Activated CD8-positive, alpha-beta T cell treated with anti-CD3 and anti-CD28 coated beads for 36 hours (primary cell): ENCODE measurements at regions not wholly inside any gene's neighbourhood (a gene's known extent, or its start where the extent isn't known, plus 50 kb on each side); places are given as distances from the start of the nearest gene placed in this dataset.

Experiments
- ATAC-seq: fragments of 200-7000 bp; cut with Tn5 transposase; one replicate; pipeline ENCODE4 v1.10.0; 2021; ENCODE audit warnings: mild to moderate bottlenecking, moderate library complexity
- CTCF ChIA-PET: fragments of 350-600 bp; sonication (Branson Sonifier 250); formaldehyde crosslinking; loops from one replicate; lab custom pipeline; 2021; ENCODE audit warnings: antibody characterized with exemption; lab: Charles Lee
- POLR2A ChIA-PET: fragments of 350-600 bp; sonication (Branson Sonifier 250); formaldehyde crosslinking; loops from one replicate; lab custom pipeline; 2021; ENCODE audit warnings: antibody characterized with exemption; lab: Charles Lee
- DNase-seq: peaks from one replicate; pipeline ENCODE4 v3.0.0-alpha.2; 2020
- H3K27ac Mint-ChIP-seq: one replicate; pipeline ENCODE4 v1.8.0; 2021; ENCODE audit warnings: mild to moderate bottlenecking, mixed read lengths
- H3K27me3 Mint-ChIP-seq: one replicate; pipeline ENCODE4 v1.8.0; 2021; ENCODE audit warnings: mixed read lengths
- H3K36me3 Mint-ChIP-seq: one replicate; pipeline ENCODE4 v1.8.0; 2021; ENCODE audit warnings: low read depth, mixed read lengths
- H3K4me1 Mint-ChIP-seq: one replicate; pipeline ENCODE4 v1.8.0; 2021; ENCODE audit warnings: low read depth, mixed read lengths
- H3K4me3 Mint-ChIP-seq: one replicate; pipeline ENCODE4 v1.8.0; 2021; ENCODE audit warnings: mild to moderate bottlenecking, moderate library complexity, mixed read lengths
- H3K9me3 Mint-ChIP-seq: one replicate; pipeline ENCODE4 v1.8.0; 2021; ENCODE audit warnings: mixed read lengths
- intact Hi-C: fragments of 100-400 bp; cut with micrococcal nuclease; formaldehyde crosslinking; loops from one replicate; pipeline ENCODE4 v1.10.0; 2022
- TF ChIP-seq, protein P1 (sequence below): fragments of 200-600 bp; IDR thresholded peaks from one replicate; pipeline ENCODE4 v1.8.0; 2022; ENCODE audit warnings: antibody characterized with exemption, mild to moderate bottlenecking

DNA sequence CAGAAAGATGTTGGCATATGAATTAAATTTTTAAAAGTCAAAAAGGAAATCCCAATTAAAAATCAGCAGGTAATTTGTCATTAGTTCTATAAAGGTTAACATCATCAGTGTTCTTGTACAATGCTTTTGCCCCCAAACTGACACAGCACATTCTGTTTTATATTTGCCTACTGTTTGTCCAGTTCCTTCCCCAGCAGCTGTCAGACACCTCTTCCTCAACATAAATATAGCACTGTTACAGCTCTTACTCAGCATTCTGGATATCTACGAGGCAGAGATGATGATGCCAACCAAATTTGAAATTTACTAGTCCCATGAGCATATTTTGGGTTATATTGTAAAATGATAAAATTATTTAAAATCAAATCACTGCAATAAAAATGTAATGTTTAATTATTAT is 124.6 kb downstream of the SINHCAF start:
- TF ChIP-seq, protein P1, sequence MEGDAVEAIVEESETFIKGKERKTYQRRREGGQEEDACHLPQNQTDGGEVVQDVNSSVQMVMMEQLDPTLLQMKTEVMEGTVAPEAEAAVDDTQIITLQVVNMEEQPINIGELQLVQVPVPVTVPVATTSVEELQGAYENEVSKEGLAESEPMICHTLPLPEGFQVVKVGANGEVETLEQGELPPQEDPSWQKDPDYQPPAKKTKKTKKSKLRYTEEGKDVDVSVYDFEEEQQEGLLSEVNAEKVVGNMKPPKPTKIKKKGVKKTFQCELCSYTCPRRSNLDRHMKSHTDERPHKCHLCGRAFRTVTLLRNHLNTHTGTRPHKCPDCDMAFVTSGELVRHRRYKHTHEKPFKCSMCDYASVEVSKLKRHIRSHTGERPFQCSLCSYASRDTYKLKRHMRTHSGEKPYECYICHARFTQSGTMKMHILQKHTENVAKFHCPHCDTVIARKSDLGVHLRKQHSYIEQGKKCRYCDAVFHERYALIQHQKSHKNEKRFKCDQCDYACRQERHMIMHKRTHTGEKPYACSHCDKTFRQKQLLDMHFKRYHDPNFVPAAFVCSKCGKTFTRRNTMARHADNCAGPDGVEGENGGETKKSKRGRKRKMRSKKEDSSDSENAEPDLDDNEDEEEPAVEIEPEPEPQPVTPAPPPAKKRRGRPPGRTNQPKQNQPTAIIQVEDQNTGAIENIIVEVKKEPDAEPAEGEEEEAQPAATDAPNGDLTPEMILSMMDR = no peak
- ATAC-seq (no peak), DNase-seq (no peak)
- Mint-ChIP-seq H3K27ac (no peak overlapping the region), H3K4me3 (no peak overlapping the region), H3K9me3 (no peaks in the 10 kb centered on the region), H3K36me3 (no peaks in the 10 kb centered on the region), H3K27me3 (peaks cover 13% of the 10 kb centered on the region), H3K4me1 (peaks cover 9% of the 10 kb centered on the region)
- ChIA-PET POLR2A (no interaction called here), CTCF (no interaction called here)
- intact Hi-C loops = no loop called here

DNA sequence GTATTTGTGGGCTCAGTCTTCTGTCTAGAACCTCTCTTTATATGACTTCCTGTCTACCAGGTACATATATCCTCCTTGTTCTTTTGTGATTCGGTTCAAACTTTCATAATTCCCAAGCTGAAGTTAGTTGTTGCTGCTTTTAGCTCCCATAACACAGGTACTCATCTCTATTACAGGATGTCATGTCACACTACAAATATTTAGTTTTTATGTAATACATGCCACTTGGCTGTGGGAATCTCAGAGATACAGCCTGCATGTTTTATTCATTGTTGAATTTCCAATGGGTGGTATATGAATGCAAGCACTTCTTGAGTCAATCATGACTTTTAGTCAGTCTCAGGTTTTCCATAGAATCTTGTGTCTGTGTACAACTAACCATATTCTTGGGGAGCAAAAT is 122.7 kb downstream of the SINHCAF start:
- no peak for ATAC-seq
- Mint-ChIP-seq H3K4me3 (no peak overlapping the region), H3K36me3 (no peaks in the 10 kb centered on the region), H3K9me3 (no peaks in the 10 kb centered on the region), H3K27ac (no peak overlapping the region), H3K27me3 (peaks cover 13% of the 10 kb centered on the region), H3K4me1 (peaks cover 9% of the 10 kb centered on the region)
- no peak for DNase-seq
- CTCF ChIA-PET = no interaction called here
- TF ChIP-seq, protein P1 = no peak
- POLR2A ChIA-PET = no interaction called here
- intact Hi-C loops = no loop called here

DNA sequence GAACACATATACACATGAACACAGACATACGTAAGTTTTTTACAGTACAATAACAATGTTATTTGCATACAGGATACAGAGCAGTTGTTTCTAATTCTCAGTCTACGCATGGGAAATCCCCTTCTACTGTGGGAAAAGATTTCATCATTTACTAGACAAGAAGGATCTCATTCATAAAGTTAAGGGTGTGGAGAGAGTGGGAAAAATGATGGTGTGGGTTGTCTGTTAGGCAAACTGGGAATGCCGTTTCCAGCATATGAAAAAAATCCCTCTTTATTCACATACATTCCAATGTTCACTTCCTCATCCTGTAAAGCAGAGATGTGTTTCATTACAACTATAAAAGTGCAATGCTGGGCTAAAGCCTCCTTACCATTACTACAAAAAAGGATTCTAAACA is 120.9 kb downstream of the SINHCAF start:
- TF ChIP-seq, protein P1 = no peak
- DNase-seq (no peak), ATAC-seq (peak; percentile 89)
- H3K27me3 Mint-ChIP-seq = peaks cover 7% of the 10 kb centered on the region
- POLR2A ChIA-PET = no interaction called here
- CTCF ChIA-PET = no interaction called here
- peaks cover 9% of the 10 kb centered on the region for H3K4me1 Mint-ChIP-seq
- no peaks in the 10 kb centered on the region for H3K36me3 Mint-ChIP-seq
- H3K4me3 Mint-ChIP-seq = no peak overlapping the region
- H3K9me3 Mint-ChIP-seq = no peaks in the 10 kb centered on the region
- H3K27ac Mint-ChIP-seq = no peak overlapping the region
- intact Hi-C loops = no loop called here

DNA sequence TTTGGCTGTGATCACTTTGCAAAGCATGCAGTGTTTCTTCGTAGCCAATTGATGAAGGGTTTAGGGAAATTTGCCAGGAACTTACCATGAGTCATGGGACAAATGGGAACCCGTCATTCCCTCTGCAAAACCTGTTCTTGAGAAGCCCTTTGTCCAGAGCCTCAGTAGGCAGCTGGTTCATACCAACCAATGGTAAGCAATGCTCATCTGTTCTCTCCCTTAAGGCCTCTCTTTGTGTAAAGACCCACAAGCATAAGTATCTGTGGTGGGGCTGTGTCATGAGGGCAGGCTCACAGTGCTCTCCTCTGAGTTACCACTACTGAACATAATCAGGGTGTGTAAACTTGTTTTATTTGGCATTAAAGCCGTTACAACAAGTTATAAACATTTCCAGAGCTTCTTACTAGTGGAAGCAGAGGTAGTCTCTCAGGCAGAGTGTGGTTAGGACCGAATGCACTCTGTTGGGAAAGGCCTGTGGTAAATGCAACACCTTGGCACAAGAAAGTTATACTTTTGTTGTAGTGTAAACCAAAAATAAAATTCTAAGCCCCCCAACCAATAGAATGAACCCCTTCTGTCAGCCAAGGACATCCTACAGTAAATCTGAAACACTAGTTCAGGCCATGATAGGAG is 119.8 kb downstream of the SINHCAF start:
- CTCF ChIA-PET = interaction anchor here (2.1 kb wide), 1 partner anchor 10 kb away, joined by 5 read pairs; no protein-coding TSS in a partner anchor
- Mint-ChIP-seq H3K4me3 (no peak overlapping the region), H3K27me3 (peaks cover 6% of the 10 kb centered on the region), H3K4me1 (peaks cover 9% of the 10 kb centered on the region), H3K9me3 (no peaks in the 10 kb centered on the region), H3K27ac (no peak overlapping the region), H3K36me3 (no peaks in the 10 kb centered on the region)
- ATAC-seq (no peak), DNase-seq (no peak)
- intact Hi-C loops = no loop called here
- TF ChIP-seq, protein P1 = no peak
- POLR2A ChIA-PET = no interaction called here

DNA sequence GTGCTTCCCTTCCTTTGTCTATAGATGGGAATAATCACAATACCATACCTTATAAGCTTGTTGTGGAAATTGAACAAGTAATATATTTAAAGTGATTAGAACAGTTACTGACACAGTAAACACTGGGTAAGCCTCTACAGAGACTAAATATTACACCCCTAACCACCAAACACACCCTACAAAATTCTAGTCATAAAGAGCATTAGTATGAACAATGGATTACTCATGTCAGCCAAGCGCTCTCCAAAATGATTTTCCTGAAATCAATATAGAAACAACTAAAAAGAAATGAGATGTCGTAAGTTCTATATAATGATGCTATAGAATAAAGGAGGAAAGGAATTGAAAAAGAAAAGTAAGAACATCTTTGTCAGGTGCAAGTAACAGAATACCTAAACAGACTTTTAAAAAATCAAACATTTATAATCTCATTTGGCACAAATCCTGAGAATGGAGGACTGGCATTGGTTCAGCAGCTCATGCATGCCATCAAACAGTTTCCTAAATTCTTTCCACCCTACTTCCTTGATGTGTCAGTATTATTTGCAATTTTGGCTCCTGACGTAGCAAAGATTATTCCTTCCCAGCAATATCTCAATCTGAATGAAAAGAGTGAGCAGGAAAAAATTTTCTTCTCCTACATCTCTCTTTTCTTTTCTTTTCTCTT is 118.0 kb downstream of the SINHCAF start:
- no peaks in the 10 kb centered on the region for H3K9me3 Mint-ChIP-seq
- no peak overlapping the region for H3K4me3 Mint-ChIP-seq
- intact Hi-C loops = no loop called here
- H3K4me1 Mint-ChIP-seq = peaks cover 9% of the 10 kb centered on the region
- no peaks in the 10 kb centered on the region for H3K27me3 Mint-ChIP-seq
- H3K36me3 Mint-ChIP-seq = no peaks in the 10 kb centered on the region
- ATAC-seq (no peak), DNase-seq (no peak)
- TF ChIP-seq, protein P1 = no peak
- ChIA-PET POLR2A (no interaction called here), CTCF (interaction anchor here (0.7 to 2.1 kb wide), 3 partner anchors 8 to 156 kb away, joined by 3 to 5 read pairs (median 5); no protein-coding TSS in a partner anchor)
- no peak overlapping the region for H3K27ac Mint-ChIP-seq
